H9 (cell line): ENCODE measurements at regions not wholly inside any gene's neighbourhood (a gene's known extent, or its start where the extent isn't known, plus 50 kb on each side); places are given as distances from the start of the nearest gene placed in this dataset.

Source experiments
- DNase-seq: peaks from one replicate; pipeline ENCODE4 v3.0.0-alpha.2; 2017
- H2AFZ ChIP-seq: one replicate; pipeline ENCODE4 v1.6.1; 2013; ENCODE audit warnings: mild to moderate bottlenecking, low read length, control low read depth, moderate library complexity
- H2AK5ac ChIP-seq: 2 replicates; pipeline ENCODE4 v1.6.1; 2013; ENCODE audit warnings: low read length, control low read depth, mixed read lengths; ENCODE audit not compliant: insufficient read length
- H2BK120ac ChIP-seq: one replicate; pipeline ENCODE4 v1.6.1; 2013; ENCODE audit warnings: low read depth, mild to moderate bottlenecking, low read length, control low read depth, inconsistent platforms; ENCODE audit not compliant: poor library complexity, severe bottlenecking
- H2BK12ac ChIP-seq: 2 replicates; pipeline ENCODE4 v1.6.1; 2013; ENCODE audit warnings: low read length, control low read depth, mixed read lengths, low read depth; ENCODE audit not compliant: insufficient read length
- H2BK15ac ChIP-seq: 2 replicates; pipeline ENCODE4 v1.6.1; 2013; ENCODE audit warnings: low read depth, low read length, control low read depth
- H2BK20ac ChIP-seq: one replicate; pipeline ENCODE4 v1.6.1; 2013; ENCODE audit warnings: low read depth, mild to moderate bottlenecking, low read length, control low read depth, inconsistent platforms; ENCODE audit not compliant: poor library complexity, severe bottlenecking
- H2BK5ac ChIP-seq: 2 replicates; pipeline ENCODE4 v1.6.1; 2013; ENCODE audit warnings: low read length, control low read depth, mixed read lengths; ENCODE audit not compliant: insufficient read length
- H3K14ac ChIP-seq: 2 replicates; pipeline ENCODE4 v1.6.1; 2013; ENCODE audit warnings: low read length, control low read depth; ENCODE audit not compliant: insufficient read depth
- H3K18ac ChIP-seq: 2 replicates; pipeline ENCODE4 v1.6.1; 2013; ENCODE audit warnings: low read depth, mild to moderate bottlenecking, mixed read lengths, low read length, control low read depth; ENCODE audit not compliant: insufficient read length
- H3K23ac ChIP-seq: 2 replicates; pipeline ENCODE4 v1.6.1; 2013; ENCODE audit warnings: low read length, control low read depth, mixed read lengths, low read depth; ENCODE audit not compliant: insufficient read length
- H3K23me2 ChIP-seq: 2 replicates; pipeline ENCODE4 v1.6.1; 2013; ENCODE audit warnings: low read depth, mild to moderate bottlenecking, mixed read lengths, low read length, control low read depth; ENCODE audit not compliant: insufficient read length, poor library complexity, severe bottlenecking
- H3K27ac ChIP-seq: 2 replicates; pipeline ENCODE4 v1.5.1; 2013; ENCODE audit warnings: low read length, control low read depth, mixed read lengths, low read depth; ENCODE audit not compliant: insufficient read length
- H3K27me3 ChIP-seq: 2 replicates; pipeline ENCODE4 v1.6.1; 2013; ENCODE audit warnings: low read length, control low read depth, inconsistent platforms; ENCODE audit not compliant: insufficient read depth
- H3K4ac ChIP-seq: 2 replicates; pipeline ENCODE4 v1.6.1; 2013; ENCODE audit warnings: low read depth, mild to moderate bottlenecking, control low read depth, inconsistent platforms, low read length, moderate library complexity
- H3K4me1 ChIP-seq: 2 replicates; pipeline ENCODE4 v1.6.1; 2013; ENCODE audit warnings: low read length, control low read depth, inconsistent platforms; ENCODE audit not compliant: insufficient read depth
- H3K4me2 ChIP-seq: 2 replicates; pipeline ENCODE4 v1.6.1; 2013; ENCODE audit warnings: low read length, control low read depth, mixed read lengths; ENCODE audit not compliant: insufficient read length, insufficient read depth
- H3K56ac ChIP-seq: 2 replicates; pipeline ENCODE4 v1.6.1; 2013; ENCODE audit warnings: low read depth, mild to moderate bottlenecking, mixed read lengths, low read length, control low read depth; ENCODE audit not compliant: insufficient read length
- H3K79me1 ChIP-seq: 2 replicates; pipeline ENCODE4 v1.6.1; 2013; ENCODE audit warnings: low read depth, mild to moderate bottlenecking, moderate library complexity, low read length, control low read depth, inconsistent platforms; ENCODE audit not compliant: insufficient read depth, poor library complexity, severe bottlenecking
- H3K79me2 ChIP-seq: 2 replicates; pipeline ENCODE4 v1.6.1; 2013; ENCODE audit warnings: low read length, control low read depth, inconsistent platforms; ENCODE audit not compliant: insufficient read depth
- H3K9ac ChIP-seq: 2 replicates; pipeline ENCODE4 v1.6.1; 2013; ENCODE audit warnings: low read length, control low read depth, mixed read lengths; ENCODE audit not compliant: insufficient read length; ENCODE audit errors: extremely low read depth
- H3K9me3 ChIP-seq: one replicate; pipeline ENCODE4 v1.6.1; 2013; ENCODE audit warnings: low read depth, low read length, inconsistent platforms; ENCODE audit not compliant: control insufficient read depth
- H3T11ph ChIP-seq: one replicate; pipeline ENCODE4 v1.6.1; 2013; ENCODE audit warnings: mild to moderate bottlenecking, low read length, control low read depth, inconsistent platforms
- H4K20me1 ChIP-seq: one replicate; pipeline ENCODE4 v1.6.1; 2013; ENCODE audit not compliant: control insufficient read depth, insufficient read length, insufficient read depth
- H4K5ac ChIP-seq: 2 replicates; pipeline ENCODE4 v1.6.1; 2013; ENCODE audit warnings: low read depth, mild to moderate bottlenecking, mixed read lengths, low read length, control low read depth; ENCODE audit not compliant: insufficient read length
- H4K8ac ChIP-seq: replicated peaks from 2 replicates; pipeline ENCODE4 v1.6.1; 2013; ENCODE audit warnings: low read length, control low read depth, mixed read lengths, low read depth; ENCODE audit not compliant: insufficient read length
- H4K91ac ChIP-seq: 2 replicates; pipeline ENCODE4 v1.6.1; 2013; ENCODE audit warnings: low read depth, mild to moderate bottlenecking, moderate library complexity, mixed read lengths, low read length, control low read depth; ENCODE audit not compliant: insufficient read length
- H3K27ac Mint-ChIP-seq, 3 experiments: 2 replicates in 2 of 3; 3 replicates in 1 of 3; pipeline ENCODE4 v1.8.0; 2020 to 2021; ENCODE audit warnings: mixed read lengths in 3 of 3, mild to moderate bottlenecking in 1 of 3, moderate library complexity in 1 of 3
- H3K27me3 Mint-ChIP-seq: 2 replicates; pipeline ENCODE4 v1.8.0; 2021; ENCODE audit warnings: low read depth, mild to moderate bottlenecking, moderate library complexity, mixed read lengths
- H3K36me3 Mint-ChIP-seq, 3 experiments: 2 replicates in 2 of 3; 3 replicates in 1 of 3; pipeline ENCODE4 v1.8.0; 2020 to 2021; ENCODE audit warnings: low read depth in 3 of 3, mixed read lengths in 3 of 3; ENCODE audit not compliant: insufficient read depth in 1 of 3
- H3K4me1 Mint-ChIP-seq, 2 experiments: 2 replicates each; pipeline ENCODE4 v1.8.0; 2020; ENCODE audit warnings: mixed read lengths in 2 of 2
- H3K4me3 Mint-ChIP-seq, 2 experiments: 2 replicates in 1 of 2; 3 replicates in 1 of 2; pipeline ENCODE4 v1.8.0; 2020 to 2021; ENCODE audit warnings: mild to moderate bottlenecking in 2 of 2, mixed read lengths in 2 of 2, moderate library complexity in 1 of 2
- H3K9me3 Mint-ChIP-seq, 2 experiments: 2 replicates in 1 of 2; 3 replicates in 1 of 2; pipeline ENCODE4 v1.8.0; 2020; ENCODE audit warnings: mild to moderate bottlenecking in 2 of 2, mixed read lengths in 2 of 2, moderate library complexity in 1 of 2
- CTCF ChIP-seq: fragments of 200-600 bp; sonication (generic); conservative IDR thresholded peaks from 3 replicates; pipeline ENCODE4 v1.8.0; 2021; ENCODE audit warnings: antibody characterized with exemption, mild to moderate bottlenecking
- WGBS: extraction: QIAGEN DNeasy Blood & Tissue Kit; methylation state at CpG from one replicate; pipeline ENCODE4 v1.1.7; 2013; ENCODE audit warnings: missing lambda C conversion rate, low lambda C conversion rate, mixed read lengths; ENCODE audit not compliant: insufficient read length; ENCODE audit errors: extremely low coverage; 5-methylcytosine and 5-hydroxymethylcytosine counted together

- Histone ChIP-seq H3K79me2 (no peaks in the 10 kb centered on the region), H3K9ac (no peak overlapping the region), H4K8ac (no peak overlapping the region), H3K4me2 (no peak overlapping the region), H4K20me1 (no peaks in the 10 kb centered on the region), H2BK15ac (no peak overlapping the region), H3K27ac (no peak overlapping the region), H3K79me1 (no peaks in the 10 kb centered on the region), H2AFZ (no peak overlapping the region), H4K91ac (no peak overlapping the region), H3K4me1 (no peaks in the 10 kb centered on the region), H3K14ac (no peak overlapping the region), H3K4ac (no peak overlapping the region), H3K9me3 (no peaks in the 10 kb centered on the region), H3K23me2 (no peaks in the 10 kb centered on the region), H3T11ph (no peak overlapping the region), H3K18ac (no peak overlapping the region), H2BK120ac (no peak overlapping the region), H3K27me3 (no peaks in the 10 kb centered on the region), H2BK5ac (no peak overlapping the region), H3K23ac (no peak overlapping the region), H3K56ac (no peak overlapping the region), H2AK5ac (no peak overlapping the region), H2BK20ac (no peak overlapping the region), H4K5ac (no peak overlapping the region), H2BK12ac (no peak overlapping the region)
- Mint-ChIP-seq H3K36me3 (peaks cover 0 to 5% (median 2%) of the 10 kb centered on the region in 3 experiments; a peak in 5 of 7 replicates), H3K4me1 (no peaks in the 10 kb centered on the region), H3K27me3 (no peaks in the 10 kb centered on the region), H3K9me3 (peaks cover 0 to 13% of the 10 kb centered on the region in 2 experiments; a peak in 2 of 5 replicates), H3K27ac (no peak overlapping the region), H3K4me3 (no peak overlapping the region)
- no CpG with 5 or more reads among the region's 2 CpGs for WGBS
- TF ChIP-seq CTCF = no peak
- DNase-seq = no peak
These were observed 377.0 kb upstream of the LRRC4C start for GRCh38 chr11:41836431-41836830.
